Fibroblast of lung (primary cell): ENCODE measurements at regions not wholly inside any gene's neighbourhood (a gene's known extent, or its start where the extent isn't known, plus 50 kb on each side); places are given as distances from the start of the nearest gene placed in this dataset.

Source experiments
- EZH2 ChIP-seq: IDR thresholded peaks from 2 replicates; pipeline ENCODE4 v1.5.1; 2012; ENCODE audit warnings: low read length, control low read depth, mild to moderate bottlenecking; ENCODE audit errors: missing control alignments
- TF ChIP-seq, protein P1 (sequence below), 2 donors: IDR thresholded peaks in 1 of 2; conservative IDR thresholded peaks in 1 of 2; 1 replicate in 1 of 2; 2 replicates in 1 of 2; pipeline ENCODE4 v1.5.1; 2011 to 2012; ENCODE audit warnings: low read length in 2 of 2, control low read depth in 1 of 2, inconsistent platforms in 1 of 2, low read depth in 1 of 2, mild to moderate bottlenecking in 1 of 2

DNA sequence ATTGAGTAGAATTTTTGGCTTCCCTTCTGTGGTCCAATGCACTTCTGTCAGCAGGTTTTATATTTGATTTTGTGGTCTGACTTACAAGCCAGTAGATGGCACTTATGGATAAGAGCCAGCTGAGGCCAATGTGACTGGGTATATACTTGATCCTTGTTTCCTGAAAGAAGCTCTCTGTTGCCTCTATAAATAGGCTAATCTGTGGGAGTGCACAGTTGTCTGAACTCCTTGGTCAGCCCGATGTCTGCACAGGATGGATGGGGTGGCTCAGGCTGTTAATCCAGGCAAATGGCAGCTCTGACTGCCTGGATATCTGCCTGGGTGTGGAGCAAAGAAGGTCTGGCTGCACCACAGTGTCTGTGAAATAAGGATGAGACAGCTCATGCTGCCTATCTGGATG lies 1183.7 kb upstream of the PRMT6 start:
- TF ChIP-seq, protein P1, sequence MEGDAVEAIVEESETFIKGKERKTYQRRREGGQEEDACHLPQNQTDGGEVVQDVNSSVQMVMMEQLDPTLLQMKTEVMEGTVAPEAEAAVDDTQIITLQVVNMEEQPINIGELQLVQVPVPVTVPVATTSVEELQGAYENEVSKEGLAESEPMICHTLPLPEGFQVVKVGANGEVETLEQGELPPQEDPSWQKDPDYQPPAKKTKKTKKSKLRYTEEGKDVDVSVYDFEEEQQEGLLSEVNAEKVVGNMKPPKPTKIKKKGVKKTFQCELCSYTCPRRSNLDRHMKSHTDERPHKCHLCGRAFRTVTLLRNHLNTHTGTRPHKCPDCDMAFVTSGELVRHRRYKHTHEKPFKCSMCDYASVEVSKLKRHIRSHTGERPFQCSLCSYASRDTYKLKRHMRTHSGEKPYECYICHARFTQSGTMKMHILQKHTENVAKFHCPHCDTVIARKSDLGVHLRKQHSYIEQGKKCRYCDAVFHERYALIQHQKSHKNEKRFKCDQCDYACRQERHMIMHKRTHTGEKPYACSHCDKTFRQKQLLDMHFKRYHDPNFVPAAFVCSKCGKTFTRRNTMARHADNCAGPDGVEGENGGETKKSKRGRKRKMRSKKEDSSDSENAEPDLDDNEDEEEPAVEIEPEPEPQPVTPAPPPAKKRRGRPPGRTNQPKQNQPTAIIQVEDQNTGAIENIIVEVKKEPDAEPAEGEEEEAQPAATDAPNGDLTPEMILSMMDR (conservative IDR thresholded peaks at IDR 0.05 in 1 of 2, IDR thresholded peaks at IDR 0.05 in 1 of 2; ENCODE audit: low read depth in 1 of 2, low read length in 2 of 2) = no peak
- no peak for TF ChIP-seq EZH2
